Ovary (tissue), 3 donors: ENCODE measurements at regions not wholly inside any gene's neighbourhood (a gene's known extent, or its start where the extent isn't known, plus 50 kb on each side); places are given as distances from the start of the nearest gene placed in this dataset.

Experiments used
- EP300 ChIP-seq: sonication (generic); formaldehyde crosslinking; IDR thresholded peaks from one replicate; pipeline ENCODE4 v1.6.1; 2017; ENCODE audit warnings: antibody characterized with exemption
- POLR2A ChIP-seq: fragments of 450-650 bp; IDR thresholded peaks from one replicate; pipeline ENCODE4 v1.6.1; 2017; ENCODE audit warnings: antibody characterized with exemption, mild to moderate bottlenecking, moderate library complexity
- TF ChIP-seq, protein P1 (sequence below), 3 donors: fragments of 450-650 bp in 2 of 3; fragments of 200-600 bp in 1 of 3; IDR thresholded peaks; one replicate each; pipeline versions ENCODE4 v1.5.1 to v1.8.0; 2016 to 2022; ENCODE audit warnings: antibody characterized with exemption in 3 of 3, mild to moderate bottlenecking in 1 of 3
- donor health status: DM: no; HTN: no; CAD: no.

DNA sequence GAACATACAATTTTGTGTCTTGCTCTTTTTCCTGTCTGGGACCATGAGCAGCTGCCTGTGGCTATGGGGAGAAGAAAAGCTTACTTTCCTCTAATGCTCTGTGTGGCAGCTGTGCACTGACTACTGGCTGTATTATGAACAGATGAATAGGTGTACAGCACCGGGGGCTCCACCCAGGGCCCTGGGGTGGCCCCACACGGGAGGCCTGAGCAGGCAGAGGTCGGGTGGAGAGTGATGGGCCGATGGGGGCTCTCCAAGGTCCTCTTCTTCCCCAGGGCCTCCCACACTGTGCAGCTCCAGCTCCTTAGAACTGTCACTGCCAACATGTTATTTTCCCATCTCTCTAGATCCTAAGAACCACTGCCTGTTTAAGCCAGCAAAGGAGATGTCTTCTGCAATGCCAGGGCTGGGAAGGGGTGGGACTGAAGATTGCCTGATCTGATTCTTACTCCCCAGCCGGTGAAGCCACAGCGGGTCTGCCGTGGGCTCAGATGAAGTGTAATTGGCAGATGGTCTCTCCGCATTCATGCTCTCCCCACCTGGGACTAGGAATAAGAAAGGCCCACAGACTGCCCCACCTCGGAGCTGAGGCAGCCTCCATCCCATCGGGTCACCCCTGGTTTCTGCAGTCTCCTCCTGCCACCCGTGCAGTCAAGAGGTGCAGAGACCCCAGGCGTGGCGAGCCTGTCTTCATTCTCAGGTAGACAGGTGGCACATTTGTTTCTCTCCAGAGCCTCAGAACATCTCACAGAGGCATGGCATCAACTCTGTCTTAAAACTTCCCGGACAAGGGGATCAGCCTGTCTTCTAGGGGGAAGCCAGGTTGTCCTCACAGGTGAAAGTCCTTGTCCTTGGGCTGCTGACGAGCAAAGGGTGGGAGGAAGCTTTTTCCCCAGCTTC, 186.5 kb upstream of the GALNT2 start:
- TF ChIP-seq, protein P1, sequence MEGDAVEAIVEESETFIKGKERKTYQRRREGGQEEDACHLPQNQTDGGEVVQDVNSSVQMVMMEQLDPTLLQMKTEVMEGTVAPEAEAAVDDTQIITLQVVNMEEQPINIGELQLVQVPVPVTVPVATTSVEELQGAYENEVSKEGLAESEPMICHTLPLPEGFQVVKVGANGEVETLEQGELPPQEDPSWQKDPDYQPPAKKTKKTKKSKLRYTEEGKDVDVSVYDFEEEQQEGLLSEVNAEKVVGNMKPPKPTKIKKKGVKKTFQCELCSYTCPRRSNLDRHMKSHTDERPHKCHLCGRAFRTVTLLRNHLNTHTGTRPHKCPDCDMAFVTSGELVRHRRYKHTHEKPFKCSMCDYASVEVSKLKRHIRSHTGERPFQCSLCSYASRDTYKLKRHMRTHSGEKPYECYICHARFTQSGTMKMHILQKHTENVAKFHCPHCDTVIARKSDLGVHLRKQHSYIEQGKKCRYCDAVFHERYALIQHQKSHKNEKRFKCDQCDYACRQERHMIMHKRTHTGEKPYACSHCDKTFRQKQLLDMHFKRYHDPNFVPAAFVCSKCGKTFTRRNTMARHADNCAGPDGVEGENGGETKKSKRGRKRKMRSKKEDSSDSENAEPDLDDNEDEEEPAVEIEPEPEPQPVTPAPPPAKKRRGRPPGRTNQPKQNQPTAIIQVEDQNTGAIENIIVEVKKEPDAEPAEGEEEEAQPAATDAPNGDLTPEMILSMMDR (IDR thresholded peaks at IDR 0.05) = no peak
- TF ChIP-seq POLR2A (no peak), EP300 (no peak)
